ENCODE measurements at regions not wholly inside any gene's neighbourhood (a gene's known extent, or its start where the extent isn't known, plus 50 kb on each side); places are given as distances from the start of the nearest gene placed in this dataset.

DNA sequence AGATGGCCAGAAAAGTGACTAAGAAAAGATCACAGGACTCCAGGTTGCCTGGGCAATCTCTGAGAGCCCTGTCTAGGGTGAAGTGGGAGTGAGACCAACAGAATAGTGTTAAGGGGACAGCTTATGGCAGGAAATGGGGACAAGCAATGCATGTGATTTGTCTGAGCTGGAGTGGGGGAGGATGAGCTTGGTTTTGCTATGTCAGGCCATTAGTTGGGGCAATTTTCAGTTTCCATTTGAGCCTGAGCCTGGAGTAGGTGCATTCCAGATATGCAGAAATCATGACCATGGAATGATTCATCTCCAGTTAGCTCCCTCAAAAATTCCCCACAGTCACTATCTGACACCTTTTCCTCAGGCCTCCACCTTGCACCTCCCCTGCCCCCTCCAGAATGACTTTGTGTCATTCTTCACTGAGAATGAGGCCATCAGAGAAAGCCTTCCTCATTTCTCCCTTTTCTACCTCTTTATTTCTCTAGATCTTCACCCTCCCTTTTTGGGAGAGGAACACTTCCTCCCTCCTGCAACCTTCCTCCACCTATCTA, 150.9 kb upstream of the PLEKHG7 start (continued):
- TF ChIP-seq, protein P1, sequence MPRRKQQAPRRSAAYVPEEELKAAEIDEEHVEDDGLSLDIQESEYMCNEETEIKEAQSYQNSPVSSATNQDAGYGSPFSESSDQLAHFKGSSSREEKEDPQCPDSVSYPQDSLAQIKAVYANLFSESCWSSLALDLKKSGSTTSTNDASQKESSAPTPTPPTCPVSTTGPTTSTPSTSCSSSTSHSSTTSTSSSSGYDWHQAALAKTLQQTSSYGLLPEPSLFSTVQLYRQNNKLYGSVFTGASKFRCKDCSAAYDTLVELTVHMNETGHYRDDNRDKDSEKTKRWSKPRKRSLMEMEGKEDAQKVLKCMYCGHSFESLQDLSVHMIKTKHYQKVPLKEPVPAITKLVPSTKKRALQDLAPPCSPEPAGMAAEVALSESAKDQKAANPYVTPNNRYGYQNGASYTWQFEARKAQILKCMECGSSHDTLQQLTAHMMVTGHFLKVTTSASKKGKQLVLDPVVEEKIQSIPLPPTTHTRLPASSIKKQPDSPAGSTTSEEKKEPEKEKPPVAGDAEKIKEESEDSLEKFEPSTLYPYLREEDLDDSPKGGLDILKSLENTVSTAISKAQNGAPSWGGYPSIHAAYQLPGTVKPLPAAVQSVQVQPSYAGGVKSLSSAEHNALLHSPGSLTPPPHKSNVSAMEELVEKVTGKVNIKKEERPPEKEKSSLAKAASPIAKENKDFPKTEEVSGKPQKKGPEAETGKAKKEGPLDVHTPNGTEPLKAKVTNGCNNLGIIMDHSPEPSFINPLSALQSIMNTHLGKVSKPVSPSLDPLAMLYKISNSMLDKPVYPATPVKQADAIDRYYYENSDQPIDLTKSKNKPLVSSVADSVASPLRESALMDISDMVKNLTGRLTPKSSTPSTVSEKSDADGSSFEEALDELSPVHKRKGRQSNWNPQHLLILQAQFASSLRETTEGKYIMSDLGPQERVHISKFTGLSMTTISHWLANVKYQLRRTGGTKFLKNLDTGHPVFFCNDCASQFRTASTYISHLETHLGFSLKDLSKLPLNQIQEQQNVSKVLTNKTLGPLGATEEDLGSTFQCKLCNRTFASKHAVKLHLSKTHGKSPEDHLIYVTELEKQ (tag by site-specific recombination; IDR thresholded peaks at IDR 0.05; ENCODE audit: borderline replicate concordance) = no peak
- TF ChIP-seq ZNF423 (tag by site-specific recombination; IDR thresholded peaks at IDR 0.05) (no peak), ZNF544 (tag by site-specific recombination; IDR thresholded peaks at IDR 0.05) (no peak), ZNF514 (tag by site-specific recombination; IDR thresholded peaks at IDR 0.05) (no peak), ZNF248 (tag by site-specific recombination; IDR thresholded peaks at IDR 0.05) (no peak), SP2 (tag by site-specific recombination; IDR thresholded peaks at IDR 0.05) (no peak), BCL11B (tag by site-specific recombination; IDR thresholded peaks at IDR 0.05; ENCODE audit: low read depth) (no peak)

DNA sequence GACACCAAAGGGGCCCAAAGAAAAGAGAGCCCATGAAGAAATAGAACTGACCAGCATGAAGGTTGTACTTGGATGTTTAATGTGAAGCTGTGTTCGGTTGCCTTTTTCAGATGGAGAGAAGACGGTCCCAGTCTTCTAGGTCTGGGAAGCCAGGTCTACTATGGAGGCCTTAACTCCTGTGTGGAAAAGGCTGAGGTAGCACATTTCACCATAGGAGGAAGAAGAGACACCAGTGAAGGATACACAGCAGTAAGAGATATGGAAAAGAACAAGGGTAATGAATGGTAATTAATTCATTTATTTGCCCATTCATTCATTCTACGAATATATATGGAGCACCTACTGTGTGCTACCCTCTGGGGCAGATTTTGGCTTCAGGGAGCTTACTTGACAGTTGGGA, 151.6 kb upstream of the PLEKHG7 start:
- Histone ChIP-seq H3K36me3 (ENCODE audit: control insufficient read depth in 2 of 2, insufficient read depth in 1 of 2, low read length in 2 of 2) (no peaks in the 10 kb centered on the region), H3K4me1 (ENCODE audit: control insufficient read depth, insufficient read depth, low read length) (peaks cover 8% of the 10 kb centered on the region; the same call in 1 of the 2 replicates), H3K4me3 (ENCODE audit: low read depth, low read length) (no peak overlapping the region), H3K9me3 (ENCODE audit: control insufficient read depth, insufficient read depth, low read depth, low read length) (no peaks in the 10 kb centered on the region), H3K27ac (ENCODE audit: extremely low read depth, low read depth, low read length) (no peak overlapping the region)
- POLR2A ChIA-PET = no interaction called here
- TF ChIP-seq, protein P2, sequence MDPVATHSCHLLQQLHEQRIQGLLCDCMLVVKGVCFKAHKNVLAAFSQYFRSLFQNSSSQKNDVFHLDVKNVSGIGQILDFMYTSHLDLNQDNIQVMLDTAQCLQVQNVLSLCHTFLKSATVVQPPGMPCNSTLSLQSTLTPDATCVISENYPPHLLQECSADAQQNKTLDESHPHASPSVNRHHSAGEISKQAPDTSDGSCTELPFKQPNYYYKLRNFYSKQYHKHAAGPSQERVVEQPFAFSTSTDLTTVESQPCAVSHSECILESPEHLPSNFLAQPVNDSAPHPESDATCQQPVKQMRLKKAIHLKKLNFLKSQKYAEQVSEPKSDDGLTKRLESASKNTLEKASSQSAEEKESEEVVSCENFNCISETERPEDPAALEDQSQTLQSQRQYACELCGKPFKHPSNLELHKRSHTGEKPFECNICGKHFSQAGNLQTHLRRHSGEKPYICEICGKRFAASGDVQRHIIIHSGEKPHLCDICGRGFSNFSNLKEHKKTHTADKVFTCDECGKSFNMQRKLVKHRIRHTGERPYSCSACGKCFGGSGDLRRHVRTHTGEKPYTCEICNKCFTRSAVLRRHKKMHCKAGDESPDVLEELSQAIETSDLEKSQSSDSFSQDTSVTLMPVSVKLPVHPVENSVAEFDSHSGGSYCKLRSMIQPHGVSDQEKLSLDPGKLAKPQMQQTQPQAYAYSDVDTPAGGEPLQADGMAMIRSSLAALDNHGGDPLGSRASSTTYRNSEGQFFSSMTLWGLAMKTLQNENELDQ (tag by site-specific recombination; IDR thresholded peaks at IDR 0.05; ENCODE audit: low read depth) = no peak
- TF ChIP-seq ZFHX2 (tag by site-specific recombination; conservative IDR thresholded peaks at IDR 0.05) (no peak), ZNF391 (tag by site-specific recombination; IDR thresholded peaks at IDR 0.05; ENCODE audit: borderline replicate concordance, low read depth) (no peak), ZBTB17 (tag by site-specific recombination; IDR thresholded peaks at IDR 0.05) (no peak), ZNF274 (IDR thresholded peaks at IDR 0.05; ENCODE audit: low read length) (no peak), ZNF274 (tag by site-specific recombination; IDR thresholded peaks at IDR 0.05; ENCODE audit: borderline replicate concordance) (no peak), ZNF670 (tag by site-specific recombination; IDR thresholded peaks at IDR 0.05; ENCODE audit: low read depth) (no peak), ZNF146 (tag by site-specific recombination; IDR thresholded peaks at IDR 0.05) (no peak), ZNF132 (tag by site-specific recombination; IDR thresholded peaks at IDR 0.05; ENCODE audit: borderline replicate concordance) (no peak), ZBTB48 (tag by site-specific recombination; IDR thresholded peaks at IDR 0.05) (no peak), ZFP69B (tag by site-specific recombination; IDR thresholded peaks at IDR 0.05) (no peak), ZNF311 (tag by site-specific recombination; IDR thresholded peaks at IDR 0.05; ENCODE audit: borderline replicate concordance) (no peak), ZNF473 (tag by site-specific recombination; IDR thresholded peaks at IDR 0.05) (no peak)
- TF ChIP-seq, protein P3, sequence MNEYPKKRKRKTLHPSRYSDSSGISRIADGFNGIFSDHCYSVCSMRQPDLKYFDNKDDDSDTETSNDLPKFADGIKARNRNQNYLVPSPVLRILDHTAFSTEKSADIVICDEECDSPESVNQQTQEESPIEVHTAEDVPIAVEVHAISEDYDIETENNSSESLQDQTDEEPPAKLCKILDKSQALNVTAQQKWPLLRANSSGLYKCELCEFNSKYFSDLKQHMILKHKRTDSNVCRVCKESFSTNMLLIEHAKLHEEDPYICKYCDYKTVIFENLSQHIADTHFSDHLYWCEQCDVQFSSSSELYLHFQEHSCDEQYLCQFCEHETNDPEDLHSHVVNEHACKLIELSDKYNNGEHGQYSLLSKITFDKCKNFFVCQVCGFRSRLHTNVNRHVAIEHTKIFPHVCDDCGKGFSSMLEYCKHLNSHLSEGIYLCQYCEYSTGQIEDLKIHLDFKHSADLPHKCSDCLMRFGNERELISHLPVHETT (tag by site-specific recombination; IDR thresholded peaks at IDR 0.05) = no peak
- TF ChIP-seq, protein P4, sequence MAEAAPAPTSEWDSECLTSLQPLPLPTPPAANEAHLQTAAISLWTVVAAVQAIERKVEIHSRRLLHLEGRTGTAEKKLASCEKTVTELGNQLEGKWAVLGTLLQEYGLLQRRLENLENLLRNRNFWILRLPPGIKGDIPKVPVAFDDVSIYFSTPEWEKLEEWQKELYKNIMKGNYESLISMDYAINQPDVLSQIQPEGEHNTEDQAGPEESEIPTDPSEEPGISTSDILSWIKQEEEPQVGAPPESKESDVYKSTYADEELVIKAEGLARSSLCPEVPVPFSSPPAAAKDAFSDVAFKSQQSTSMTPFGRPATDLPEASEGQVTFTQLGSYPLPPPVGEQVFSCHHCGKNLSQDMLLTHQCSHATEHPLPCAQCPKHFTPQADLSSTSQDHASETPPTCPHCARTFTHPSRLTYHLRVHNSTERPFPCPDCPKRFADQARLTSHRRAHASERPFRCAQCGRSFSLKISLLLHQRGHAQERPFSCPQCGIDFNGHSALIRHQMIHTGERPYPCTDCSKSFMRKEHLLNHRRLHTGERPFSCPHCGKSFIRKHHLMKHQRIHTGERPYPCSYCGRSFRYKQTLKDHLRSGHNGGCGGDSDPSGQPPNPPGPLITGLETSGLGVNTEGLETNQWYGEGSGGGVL (tag by site-specific recombination; IDR thresholded peaks at IDR 0.05) = no peak
- TF ChIP-seq, protein P5, sequence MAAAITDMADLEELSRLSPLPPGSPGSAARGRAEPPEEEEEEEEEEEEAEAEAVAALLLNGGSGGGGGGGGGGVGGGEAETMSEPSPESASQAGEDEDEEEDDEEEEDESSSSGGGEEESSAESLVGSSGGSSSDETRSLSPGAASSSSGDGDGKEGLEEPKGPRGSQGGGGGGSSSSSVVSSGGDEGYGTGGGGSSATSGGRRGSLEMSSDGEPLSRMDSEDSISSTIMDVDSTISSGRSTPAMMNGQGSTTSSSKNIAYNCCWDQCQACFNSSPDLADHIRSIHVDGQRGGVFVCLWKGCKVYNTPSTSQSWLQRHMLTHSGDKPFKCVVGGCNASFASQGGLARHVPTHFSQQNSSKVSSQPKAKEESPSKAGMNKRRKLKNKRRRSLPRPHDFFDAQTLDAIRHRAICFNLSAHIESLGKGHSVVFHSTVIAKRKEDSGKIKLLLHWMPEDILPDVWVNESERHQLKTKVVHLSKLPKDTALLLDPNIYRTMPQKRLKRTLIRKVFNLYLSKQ (tag by site-specific recombination; IDR thresholded peaks at IDR 0.05; ENCODE audit: borderline replicate concordance) = no peak
- CTCF ChIA-PET = interaction anchor here (0.5 kb wide), 1 partner anchor 1195 kb away, joined by 3 read pairs; no protein-coding TSS in a partner anchor
